ENCODE measurements at regions not wholly inside any gene's neighbourhood (a gene's known extent, or its start where the extent isn't known, plus 50 kb on each side); places are given as distances from the start of the nearest gene placed in this dataset.
"Not testable (repeated sequence)": the region's sequence is repeated elsewhere in the genome, so short reads cannot be mapped to it uniquely, and the experiment has no call there.

DNA sequence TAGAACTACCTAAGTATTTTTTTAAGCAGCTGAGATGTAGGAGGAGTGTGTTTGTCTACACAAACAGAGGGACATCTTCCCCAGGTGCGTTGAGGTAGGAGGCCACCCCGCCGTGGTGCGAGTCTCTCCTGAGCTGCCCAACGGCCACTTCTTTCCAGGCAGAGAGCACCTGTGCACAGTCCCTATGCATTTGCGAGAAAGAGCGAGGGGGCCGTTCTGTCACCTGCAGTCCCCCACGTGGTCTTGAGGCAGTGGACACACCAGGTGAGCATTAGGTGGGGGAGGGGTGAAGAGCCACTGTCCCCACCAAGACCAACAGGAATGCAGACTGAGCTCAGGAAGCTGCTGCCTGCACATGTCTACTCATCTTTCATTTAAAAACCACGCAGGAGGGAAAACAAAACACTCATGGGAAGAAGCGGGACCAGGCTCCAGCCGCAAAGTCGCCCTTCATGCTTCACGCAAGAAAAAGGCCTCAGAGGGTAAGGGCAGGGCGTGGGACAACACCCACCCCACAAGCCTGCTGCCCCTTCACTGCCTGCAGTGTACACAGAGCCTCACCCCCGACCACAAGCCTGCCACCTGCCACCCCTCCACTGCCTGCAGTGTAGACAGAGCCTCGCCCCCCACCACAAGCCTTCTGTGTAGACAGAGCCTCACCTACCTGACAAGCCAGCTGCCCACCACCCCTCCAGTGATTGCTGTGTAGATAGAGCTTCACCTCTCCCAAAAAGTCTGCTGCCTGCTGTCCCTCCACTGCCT lies 142.0 kb downstream of the DLL1 start:
- TF ChIP-seq, protein P1, sequence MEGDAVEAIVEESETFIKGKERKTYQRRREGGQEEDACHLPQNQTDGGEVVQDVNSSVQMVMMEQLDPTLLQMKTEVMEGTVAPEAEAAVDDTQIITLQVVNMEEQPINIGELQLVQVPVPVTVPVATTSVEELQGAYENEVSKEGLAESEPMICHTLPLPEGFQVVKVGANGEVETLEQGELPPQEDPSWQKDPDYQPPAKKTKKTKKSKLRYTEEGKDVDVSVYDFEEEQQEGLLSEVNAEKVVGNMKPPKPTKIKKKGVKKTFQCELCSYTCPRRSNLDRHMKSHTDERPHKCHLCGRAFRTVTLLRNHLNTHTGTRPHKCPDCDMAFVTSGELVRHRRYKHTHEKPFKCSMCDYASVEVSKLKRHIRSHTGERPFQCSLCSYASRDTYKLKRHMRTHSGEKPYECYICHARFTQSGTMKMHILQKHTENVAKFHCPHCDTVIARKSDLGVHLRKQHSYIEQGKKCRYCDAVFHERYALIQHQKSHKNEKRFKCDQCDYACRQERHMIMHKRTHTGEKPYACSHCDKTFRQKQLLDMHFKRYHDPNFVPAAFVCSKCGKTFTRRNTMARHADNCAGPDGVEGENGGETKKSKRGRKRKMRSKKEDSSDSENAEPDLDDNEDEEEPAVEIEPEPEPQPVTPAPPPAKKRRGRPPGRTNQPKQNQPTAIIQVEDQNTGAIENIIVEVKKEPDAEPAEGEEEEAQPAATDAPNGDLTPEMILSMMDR (conservative IDR thresholded peaks at IDR 0.05) = no peak
- no peak overlapping the region for H3K27ac ChIP-seq

DNA sequence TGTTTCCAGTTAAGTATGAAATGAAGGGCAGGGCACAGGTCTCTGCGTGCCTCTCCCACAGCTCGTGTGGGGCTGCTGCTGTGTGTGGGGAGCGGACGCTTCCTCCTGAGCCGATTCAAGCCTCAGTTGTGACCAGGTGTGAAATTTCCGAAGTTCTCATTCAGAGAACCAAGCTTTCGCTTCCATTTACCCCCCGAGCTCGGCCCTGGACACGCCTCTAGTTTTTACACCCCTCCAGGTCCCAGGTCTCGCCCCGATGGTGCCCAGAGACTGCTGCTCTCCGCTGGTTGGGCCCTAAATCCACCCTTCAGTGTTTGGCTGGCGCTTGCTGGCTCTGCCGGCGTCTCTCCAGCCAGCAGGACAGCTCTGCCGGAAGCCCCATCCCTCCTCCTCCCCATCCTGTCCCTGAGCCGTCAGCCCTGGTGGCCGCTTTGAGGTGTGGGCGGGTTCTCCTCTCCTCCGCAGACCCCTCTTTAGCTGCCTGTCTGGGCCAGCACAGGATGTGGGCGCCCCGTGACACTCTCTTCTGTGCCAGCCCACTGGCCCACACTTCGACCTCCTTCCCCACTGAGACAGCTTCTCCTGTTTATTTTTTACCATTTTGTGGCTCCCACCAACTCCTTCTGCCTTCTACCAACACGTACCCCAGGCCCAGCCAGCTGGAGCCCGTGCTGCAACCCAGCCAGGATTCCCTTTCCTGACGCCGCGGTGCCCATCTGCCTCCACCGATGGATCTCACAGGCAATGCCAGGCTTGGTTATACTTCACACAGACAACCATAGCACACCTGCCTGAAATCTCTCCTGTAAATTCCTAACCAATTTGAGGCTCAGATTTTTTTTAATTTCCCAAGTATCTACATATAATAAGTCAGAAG lies 142.8 kb downstream of the DLL1 start:
- no peak overlapping the region for H3K27ac ChIP-seq
- TF ChIP-seq, protein P1 (conservative IDR thresholded peaks at IDR 0.05) = no peak

DNA sequence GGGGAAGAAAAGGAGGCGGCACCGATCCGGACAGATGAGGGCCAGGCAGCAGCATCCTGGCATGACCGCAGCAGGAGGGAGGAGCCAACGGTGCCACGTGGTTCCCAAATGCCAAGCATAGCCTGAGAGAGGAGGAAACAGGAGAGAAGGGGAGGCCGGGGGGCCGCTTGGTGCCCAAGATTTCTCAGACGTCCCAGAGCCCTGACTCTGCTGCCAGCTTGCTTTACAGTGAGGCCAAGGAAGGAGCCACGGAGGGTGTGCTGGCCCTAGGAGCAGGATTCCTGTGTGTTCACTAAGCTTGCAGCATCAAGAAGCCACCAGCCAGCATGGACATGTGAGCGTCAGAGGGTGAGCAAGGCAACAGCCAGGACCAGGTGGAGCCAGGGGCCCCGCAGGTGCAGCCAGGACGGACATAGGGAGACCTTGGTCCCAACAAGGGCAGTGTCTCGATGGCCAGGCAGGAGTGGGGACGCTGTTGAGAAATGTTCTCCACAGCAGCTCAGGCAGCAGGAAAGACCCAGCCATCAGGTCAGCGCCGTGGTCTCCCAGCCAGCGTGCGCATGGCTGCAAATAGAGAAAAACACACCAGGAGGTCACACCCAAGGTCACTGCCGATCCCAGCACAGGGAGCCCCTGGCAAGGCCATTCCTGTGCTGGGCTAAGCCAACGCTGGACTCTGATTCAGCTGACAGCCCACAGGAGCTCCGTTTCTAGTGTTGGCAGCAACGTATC lies 143.7 kb downstream of the DLL1 start:
- TF ChIP-seq, protein P1 (conservative IDR thresholded peaks at IDR 0.05) = no peak
- no peak overlapping the region for H3K27ac ChIP-seq

DNA sequence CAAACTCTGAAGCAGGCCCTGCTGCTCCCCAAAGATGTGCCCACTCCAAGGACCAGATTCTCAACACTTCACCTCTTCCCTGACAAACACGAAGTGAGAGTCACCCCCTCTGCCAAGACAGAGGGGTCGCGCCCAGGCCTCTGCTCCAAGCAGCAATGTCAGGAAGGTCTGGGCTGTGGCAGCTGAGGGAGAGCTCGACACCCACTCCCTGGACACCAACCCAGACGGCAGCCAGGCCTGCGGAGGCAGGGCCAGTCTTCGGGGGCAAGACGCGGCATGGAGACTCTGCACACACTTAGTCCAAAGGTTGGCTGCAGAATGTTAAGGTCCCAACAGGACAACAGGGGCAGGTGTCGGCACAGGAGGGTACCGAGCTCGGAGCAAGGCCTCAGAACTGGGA lies 144.2 kb downstream of the DLL1 start:
- no peak overlapping the region for H3K27ac ChIP-seq
- TF ChIP-seq, protein P1 (conservative IDR thresholded peaks at IDR 0.05) = no peak

DNA sequence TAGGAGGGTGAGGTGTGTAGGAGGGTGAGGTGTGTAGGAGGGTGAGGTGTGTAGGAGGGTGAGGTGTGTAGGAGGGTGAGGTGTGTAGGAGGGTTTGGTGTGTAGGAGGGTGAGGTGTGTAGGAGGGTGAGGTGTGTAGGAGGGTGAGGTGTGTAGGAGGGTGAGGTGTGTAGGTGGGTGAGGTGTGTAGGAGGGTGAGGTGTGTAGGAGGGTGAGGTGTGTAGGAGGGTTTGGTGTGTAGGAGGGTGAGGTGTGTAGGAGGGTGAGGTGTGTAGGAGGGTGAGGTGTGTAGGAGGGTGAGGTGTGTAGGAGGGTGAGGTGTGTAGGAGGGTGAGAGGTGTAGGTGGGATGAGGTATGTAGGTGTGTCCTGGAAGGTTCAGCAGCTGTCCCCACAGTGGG lies 144.7 kb downstream of the DLL1 start:
- not testable (repeated sequence) for H3K27ac ChIP-seq

DNA sequence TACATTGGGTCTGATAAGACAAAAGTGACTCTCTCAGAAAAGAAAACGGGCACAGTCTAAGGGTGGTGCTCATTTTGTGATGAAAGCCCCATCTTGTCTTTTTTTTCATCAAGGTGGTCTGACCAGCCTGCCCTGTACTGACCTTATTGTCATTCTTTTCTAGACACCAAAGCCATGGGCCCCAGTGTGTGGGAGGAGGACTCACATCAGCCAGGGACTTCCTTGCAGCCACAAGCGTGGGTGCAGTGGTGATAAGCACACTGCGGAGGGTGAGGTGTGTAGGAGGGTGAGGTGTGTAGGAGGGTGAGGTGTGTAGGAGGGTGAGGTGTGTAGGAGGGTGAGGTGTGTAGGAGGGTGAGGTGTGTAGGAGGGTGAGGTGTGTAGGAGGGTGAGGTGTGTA lies 145.2 kb downstream of the DLL1 start:
- H3K27ac ChIP-seq = not testable (repeated sequence)

DNA sequence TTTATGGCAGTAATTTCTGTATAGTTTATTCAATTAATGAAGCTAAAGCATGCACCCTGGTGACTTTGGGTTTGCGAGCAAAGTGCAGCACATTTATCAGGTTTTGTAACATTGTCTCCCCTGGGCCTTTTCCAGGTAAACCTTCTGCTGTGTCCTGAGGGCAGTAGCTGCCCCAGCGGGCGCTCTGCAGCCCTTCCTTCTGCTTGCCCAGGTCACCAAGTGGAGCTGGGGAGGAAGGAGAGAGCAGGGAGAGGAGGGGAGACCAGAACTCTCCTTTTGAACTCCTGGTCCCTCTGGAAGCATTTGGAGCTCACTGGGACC lies 145.6 kb downstream of the DLL1 start:
- TF ChIP-seq, protein P1 (conservative IDR thresholded peaks at IDR 0.05) = no peak
- no peak overlapping the region for H3K27ac ChIP-seq

DNA sequence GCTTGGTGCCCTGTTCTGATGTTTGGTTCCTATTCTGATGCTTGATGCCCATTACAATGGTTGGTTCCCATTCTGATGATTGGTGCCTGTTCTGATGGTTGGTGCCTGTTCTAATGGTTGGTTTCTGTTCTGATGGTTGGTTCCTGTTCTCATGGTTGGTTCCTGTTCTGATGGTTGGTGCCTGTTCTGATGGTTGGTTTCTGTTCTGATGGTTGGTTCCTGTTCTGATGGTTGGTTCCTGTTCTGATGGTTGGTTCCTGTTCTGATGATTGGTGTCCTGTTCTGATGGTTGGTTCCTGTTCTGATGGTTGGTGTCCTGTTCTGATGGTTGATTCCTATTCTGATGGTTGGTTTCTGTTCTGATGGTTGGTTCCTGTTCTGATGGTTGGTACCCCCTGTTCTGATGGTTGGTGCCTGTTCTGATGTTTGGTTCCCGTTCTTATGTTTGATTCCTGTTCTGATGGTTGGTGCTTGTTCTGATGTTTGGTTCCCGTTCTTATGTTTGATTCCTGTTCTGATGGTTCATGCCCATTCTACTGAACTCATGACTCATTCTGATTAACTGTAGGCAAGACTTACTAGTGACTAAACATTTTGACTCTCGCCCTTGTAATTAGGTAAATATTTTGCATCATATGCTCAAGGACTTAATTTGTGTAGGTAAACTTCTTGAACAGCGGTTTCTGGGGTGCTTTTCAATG lies 146.2 kb downstream of the DLL1 start:
- TF ChIP-seq, protein P1 (conservative IDR thresholded peaks at IDR 0.05) = no peak
- H3K27ac ChIP-seq = no peak overlapping the region
